Limb (tissue), 2 donors: ENCODE measurements at regions not wholly inside any gene's neighbourhood (a gene's known extent, or its start where the extent isn't known, plus 50 kb on each side); places are given as distances from the start of the nearest gene placed in this dataset.

Source experiments
- DNase-seq, 2 donors: peaks; one replicate each; pipeline ENCODE4 v3.0.0-alpha.2; 2016; ENCODE audit errors: extremely low spot score in 2 of 2

DNA sequence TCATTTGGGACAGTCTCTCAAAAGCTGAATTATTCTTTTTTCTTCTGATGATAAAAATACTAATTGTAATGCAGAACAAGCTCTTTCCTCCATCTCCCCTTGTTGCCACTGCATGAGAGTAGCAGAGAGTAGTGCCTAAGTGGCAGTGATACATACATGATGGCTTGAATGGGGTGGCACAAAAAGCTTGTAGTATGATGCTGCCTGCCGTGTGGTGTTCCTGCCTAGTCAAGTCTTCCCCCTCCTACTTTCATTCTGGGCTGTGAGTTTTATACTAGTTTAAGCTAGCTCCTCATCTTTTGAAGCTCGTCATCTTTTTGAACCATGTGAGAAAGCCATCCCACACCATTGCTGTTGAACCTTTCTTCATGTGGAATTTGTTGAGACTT lies 230.5 kb downstream of the NFKBIZ start:
- no peak for DNase-seq

DNA sequence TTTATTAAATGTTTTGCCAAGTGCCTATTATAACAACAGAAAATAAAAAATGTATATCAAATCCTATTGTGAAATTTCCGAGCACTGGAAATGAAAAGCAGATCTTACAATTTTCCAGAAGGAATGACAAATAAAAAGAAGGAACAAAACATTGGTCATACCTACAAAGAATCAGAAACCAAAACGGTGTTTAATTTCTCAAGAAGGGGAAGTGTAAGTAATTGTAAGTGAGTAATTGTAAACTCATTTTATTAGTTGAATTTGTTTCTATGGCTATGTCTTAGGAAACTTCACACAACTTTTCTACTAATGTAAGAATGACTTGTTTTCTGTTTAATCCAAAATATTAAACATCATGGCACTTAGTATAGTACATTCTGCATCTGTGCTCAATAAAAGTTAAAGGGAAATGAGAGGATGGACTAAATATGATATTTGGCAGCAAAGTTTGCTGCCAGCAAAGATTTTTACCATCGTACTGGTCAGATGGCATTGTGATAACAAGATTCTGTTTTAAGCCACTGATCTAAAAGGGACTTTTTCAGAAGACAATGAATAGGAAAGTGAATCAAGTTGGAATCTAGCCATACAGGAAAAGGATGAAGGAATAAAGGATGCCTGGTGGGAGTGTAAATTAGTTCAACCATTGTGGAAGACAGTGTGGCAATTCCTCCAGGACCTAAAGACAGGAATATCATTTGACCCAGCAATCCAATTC lies 232.4 kb downstream of the NFKBIZ start:
- no peak for DNase-seq

DNA sequence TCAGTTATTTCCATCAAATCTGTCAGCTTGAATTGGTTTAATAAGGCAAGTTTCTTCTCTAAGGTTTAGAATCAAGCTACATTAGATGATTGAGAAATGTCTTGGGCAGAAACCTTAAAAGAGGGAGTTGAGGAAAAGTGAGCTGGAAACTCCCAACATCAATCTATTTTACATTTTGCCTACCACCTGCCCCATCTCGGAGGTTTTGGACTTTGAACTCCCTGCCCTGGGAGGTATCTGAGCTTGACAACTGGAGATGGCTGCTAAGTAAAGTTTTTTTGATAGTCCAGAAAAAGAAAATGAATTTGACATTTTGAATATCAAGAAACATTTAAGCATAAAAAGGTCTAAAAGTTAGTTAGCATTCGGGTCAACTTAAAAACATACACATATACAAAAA lies 234.2 kb downstream of the NFKBIZ start:
- DNase-seq = no peak

DNA sequence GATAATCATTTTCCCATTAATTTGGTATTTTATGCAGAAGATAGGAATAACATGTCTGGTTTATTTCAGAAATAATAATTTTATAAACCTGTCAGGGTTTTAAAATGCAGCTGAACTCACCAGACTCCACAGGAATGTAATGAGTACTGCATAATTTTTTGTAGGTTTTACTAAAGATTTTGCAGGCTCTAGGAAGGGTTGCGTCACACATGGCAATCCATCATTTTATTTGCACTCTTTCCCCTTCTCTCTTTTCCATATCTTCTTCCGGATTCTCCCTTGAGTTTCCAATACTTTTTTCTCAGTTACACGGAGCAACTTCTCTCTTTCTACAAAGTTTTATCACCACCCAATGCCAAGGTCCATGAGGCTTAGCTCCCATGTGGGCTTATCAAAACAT lies 234.7 kb downstream of the NFKBIZ start:
- no peak for DNase-seq

DNA sequence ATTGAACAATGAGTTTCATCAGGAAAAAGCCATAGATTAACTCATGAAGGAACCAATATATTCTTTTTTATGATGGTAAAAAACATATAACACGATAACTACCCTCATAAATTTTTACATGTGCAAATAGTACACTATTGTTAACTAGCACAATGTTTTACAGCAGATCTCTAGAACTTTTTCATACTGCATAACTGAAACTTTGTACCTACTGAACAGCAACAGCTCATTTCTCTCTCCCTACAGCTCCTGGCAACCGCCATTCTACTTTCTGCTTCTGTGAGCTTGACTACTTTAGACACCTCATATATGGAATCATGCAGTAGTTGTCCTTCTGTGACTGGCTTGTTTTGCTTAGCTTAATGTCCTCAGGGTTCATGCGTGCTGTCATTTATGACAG lies 235.4 kb downstream of the NFKBIZ start:
- no peak for DNase-seq

DNA sequence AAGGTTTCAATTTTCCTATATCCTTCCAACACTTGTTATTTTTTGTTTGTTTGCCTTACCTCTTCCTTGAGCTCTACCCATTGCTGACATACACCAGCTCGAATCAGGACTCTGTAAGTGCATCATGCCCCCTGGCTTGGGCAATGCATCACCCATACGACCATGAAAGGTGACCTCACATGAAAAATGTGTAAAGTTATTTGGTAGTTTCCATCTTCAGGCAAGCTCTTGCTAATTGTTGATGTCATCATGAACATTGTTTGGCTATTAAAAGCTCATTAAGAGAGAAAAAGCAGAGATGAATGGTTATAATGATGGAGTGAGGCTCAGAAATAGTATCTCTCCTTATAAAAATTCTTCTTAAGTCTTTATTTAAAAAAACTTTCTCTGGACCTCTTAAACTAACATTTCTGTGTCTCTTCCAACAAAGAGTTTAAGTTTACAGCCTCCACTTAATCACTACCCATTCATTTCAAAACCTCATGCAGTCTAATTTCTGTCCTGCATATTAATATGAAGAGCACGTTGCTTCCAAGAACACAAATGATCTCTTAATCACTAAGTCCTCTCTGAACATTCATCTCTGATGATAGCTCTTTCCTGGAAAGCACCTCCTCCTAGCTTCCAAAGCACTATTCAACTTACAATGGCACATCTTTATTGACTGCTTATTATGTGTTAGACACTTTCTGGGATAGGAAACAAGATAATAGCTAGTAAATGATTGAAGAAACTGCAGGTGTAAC lies 236.3 kb downstream of the NFKBIZ start:
- DNase-seq = no peak

DNA sequence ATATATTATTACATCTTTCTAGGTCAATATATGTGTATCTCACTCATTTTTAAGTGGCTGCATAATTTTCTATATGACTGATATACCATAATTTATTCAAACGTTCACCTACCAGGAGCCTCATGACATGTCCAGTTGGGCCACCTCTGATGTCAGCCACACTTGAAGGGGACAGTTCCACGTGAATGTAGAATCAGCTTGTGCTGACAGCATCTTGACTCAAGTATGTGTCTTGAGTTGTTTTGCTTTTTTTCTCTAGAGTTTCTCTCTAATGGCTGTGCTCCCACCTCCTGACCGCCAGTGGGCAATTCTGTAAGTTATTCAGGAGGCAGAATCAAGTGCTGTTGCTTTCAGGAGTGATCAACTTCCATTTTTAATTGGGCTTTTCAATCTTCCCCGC lies 237.9 kb downstream of the NFKBIZ start:
- no peak for DNase-seq

GRCh38 chr3:102089239-102089638 lies 239.9 kb downstream of the NFKBIZ start:
- no peak for DNase-seq

DNA sequence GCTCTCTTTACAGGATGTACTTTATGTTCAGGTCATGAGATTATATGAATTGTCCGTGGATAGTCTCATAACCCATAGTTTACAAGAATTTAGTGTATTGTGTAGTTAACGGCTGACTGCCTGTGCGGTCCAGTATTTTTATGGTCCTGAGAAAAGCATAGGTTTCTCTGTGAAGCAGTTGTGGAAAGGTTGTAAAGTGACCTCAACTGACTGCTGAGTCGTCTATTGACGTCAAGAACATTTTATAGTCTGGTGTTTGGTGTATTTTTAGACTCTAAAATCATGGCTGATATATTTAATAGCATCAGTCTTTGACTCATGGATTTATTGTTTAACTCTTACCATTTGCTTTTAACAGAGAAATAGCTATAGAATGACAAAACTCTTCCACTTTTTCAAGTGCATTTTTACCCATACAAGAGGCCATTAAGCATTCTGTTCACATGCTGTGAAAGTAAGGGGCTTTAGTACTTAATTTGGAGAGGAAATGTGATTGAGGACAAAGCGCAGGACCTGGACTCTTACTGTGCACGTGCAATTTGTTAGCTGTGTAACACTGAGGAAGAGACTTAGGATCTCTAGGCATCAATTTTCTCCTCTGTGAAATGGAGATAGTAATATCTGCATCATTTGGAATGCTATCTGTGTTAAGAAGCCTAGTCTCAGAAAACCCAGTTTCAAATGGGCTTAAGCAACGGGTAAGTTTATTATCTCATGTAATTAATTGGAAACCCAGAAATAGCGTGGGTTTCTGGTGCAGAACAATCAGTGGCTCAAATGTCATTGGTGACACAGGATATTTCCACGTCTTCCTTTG lies 240.8 kb downstream of the NFKBIZ start:
- DNase-seq = peak in 1 of 2 donors; percentile 30

DNA sequence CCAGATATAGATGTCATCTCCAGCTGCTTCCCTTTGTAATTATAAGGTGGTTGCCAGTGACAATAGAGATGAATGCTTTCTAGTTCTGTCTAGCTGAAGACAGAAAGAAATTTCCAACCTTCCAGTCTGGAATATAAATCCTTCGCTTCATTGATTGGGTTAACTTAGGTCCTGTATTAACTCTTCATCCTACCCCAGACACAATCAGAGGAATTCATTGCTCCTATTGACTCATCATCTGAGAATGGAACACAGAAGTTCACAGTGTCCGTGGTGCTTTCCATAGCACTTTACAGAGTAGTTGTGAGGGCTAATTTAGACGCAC lies 241.4 kb downstream of the NFKBIZ start:
- peak in 1 of 2 donors; percentile 15 for DNase-seq

GRCh38 chr3:102091358-102091757 lies 242.0 kb downstream of the NFKBIZ start:
- DNase-seq = no peak

DNA sequence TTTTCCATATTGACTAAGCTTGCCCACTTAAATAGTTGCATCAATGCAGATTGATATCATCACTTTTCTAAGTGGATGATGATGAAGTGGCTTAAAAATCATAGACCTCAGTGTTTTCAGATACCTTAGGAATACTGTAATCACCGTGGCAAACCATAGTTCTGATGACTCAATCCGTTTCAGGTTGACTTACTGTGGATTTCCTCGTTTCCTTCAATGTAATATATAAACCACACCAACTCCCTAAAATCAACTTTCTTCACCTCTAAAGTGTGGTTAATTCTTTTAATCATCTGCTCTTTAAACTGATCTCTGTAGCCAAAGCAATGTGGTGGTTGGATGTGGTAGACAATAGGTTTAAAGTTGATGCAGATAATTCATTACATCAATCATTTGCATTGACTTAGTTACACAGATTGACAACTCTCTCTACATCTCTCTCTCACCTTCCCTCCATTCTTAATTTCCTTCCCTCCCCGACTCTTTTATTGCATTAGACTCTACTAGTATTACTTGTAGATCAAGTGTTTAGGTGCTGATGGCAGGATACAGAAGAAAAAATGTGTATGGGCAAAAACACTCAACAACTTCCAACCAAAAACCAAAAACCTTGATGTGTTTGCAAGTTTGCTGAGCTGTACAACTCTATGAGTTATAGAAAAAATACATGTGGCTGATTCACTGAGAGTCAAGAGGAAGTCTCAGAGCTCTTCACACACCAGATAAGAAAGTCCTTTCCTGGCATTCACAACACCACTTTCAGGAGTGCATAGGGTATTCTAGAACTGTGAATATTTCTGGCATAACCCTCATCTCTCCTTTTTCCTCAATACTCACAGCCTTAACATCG lies 243.5 kb downstream of the NFKBIZ start:
- DNase-seq = no peak

DNA sequence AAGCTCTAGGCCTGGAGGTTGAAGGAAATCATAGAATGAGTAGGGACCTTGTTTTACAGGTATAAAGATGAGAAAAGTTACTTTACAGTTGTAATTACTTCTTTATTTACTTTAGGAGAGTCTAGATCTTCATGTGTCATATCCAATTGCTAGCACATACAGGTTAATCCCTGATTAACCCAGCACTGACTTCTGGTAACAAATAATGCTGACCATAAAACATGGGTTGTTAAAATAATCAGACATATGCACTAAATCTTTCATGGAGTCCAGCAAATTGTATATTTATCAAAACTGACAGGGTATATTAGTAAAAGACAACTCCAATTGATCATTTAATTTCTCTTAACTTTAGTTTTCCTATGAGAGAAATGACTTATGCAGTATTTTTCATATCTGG lies 245.2 kb downstream of the NFKBIZ start:
- DNase-seq = no peak

DNA sequence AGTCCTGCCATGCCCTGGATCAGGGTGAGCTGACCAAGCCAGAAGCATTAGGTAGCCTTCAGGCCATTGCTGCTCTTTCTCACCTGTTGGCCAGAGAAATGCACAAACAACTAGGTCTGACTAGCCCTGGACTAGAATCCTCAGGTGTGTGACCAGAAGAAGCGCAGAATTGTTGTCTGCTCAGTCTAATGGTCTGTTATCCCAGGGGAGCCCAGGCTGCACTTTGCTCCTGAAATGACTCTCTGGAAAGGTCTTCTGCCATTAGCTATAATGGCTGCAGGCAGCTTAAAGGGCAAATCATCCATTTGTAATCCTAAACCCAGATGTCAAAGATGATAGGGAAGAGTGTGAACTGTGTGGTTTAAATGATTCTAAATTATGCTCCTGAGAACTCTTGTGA lies 246.1 kb downstream of the NFKBIZ start:
- DNase-seq = no peak

- DNase-seq = no peak
Observed at GRCh38 chr3:102096066-102096465, 246.8 kb downstream of the NFKBIZ start.

DNA sequence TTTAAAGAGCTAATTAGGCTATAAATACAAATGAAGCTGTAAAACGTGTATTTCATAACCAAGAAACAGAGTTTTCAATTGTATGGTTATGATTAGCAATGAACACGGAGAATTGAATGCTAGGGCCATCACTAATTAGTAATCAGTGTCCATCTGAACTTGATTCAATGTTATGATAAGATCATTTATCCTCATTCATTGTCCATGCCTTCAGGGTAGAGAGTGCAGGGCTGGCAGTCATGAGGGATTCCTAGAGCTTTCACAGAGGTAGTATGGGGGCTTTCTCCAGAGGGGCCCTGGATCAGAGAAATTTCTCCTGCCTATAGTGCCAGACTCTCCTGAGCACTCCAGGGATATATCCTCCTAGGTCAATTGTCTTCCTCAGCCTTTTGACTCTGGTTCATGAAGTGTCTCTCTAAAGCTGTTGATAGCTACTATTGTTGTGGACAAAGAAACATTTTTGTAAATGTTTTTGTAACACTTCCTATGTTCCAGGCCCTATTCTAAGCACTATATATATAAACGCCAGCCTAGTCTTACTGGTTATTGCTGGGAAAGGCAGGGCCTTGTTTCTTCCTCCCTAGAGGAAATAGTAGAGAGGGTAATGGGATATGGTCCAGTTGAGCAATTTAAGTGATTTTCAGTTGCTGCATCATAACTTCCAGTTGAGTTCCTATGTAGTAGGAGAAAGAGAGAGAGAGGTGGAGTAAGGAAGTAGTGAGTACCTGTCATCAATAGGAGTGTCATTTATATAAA lies 249.0 kb downstream of the NFKBIZ start:
- no peak for DNase-seq

GRCh38 chr3:102099913-102100312 lies 250.6 kb downstream of the NFKBIZ start:
- DNase-seq = no peak

GRCh38 chr3:102102394-102102793 lies 253.1 kb downstream of the NFKBIZ start:
- DNase-seq = no peak

DNA sequence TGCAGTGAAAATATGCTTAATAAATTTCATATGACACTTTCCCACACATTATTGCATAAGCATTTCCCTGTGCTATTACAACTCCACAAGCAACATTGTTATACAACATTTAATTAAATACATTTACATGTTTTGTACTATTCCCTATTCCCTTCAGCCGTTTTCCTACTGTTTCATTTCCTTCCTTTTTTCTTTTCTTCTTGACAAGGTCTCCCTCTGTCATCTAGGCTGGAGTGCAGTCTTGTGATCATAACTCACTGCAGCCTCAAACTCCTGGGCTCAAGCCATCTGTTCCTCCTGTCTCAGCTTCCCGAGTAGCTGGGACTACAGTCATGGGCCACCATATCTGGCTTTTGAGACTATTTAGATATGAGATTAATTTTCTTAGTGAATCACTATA lies 254.7 kb downstream of the NFKBIZ start:
- DNase-seq = no peak

DNA sequence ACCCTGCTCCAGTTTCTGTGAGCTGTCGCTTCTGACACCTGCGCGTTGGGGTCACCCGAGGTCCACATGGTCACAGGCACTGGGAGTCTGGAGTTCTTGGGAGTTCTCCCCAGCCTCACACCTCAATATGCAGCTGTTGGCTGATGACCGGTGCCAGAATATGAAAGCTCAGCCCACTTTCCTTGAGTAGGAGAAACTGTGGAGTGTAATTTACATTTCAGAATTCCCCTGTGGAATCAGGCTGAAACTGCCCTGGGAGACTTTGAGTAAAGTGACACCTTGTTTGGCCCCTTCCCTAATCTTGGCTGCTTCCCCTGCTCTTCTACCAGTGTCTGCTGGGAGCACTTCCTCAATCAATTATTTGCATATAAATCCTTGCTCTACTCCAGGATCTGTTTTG lies 255.9 kb downstream of the NFKBIZ start:
- DNase-seq = no peak
